ENCODE measurements at regions not wholly inside any gene's neighbourhood (a gene's known extent, or its start where the extent isn't known, plus 50 kb on each side); places are given as distances from the start of the nearest gene placed in this dataset.

DNA sequence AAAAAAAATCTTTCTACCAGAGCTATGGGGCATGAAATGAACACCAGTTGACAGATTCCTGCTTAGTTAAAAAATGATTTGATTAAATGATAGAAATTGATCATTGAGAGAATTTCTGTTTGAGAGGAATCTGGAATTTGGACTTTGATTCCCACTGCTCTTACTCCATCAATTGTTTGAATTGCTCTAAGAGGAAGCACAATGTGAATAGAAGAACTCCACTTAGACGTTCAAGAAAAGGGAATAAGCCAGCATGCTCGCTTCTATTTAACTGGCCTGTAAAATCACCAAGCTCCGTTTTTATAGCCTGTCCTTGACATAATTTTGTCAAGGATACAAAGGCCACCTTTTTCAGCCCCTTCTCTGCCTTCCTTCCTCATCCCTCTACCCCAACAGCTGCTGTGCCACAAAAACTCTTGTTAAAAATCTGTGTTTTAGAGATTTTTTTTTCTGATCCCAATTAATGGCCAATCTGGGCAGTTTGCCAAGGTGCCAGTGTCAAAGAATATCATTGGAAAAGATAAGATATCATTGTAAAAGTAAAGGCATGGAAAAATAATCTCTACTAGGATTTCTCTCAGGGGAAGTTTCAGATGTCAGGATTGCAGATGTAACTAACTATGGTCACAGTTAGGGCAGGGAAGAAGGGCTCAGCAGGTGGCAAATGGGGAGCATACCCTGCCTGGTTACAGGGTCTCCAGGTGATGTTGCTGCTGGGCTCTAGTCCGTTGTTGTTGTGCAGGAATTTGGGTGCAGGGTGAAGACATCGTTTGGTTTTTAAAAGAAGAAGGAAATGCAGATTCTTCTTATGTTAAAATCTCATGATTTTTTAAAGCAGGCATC, 301.8 kb upstream of the PDZRN3 start:
- intact Hi-C loops (cut with DNase I): no loop called here
- Histone ChIP-seq H3K36me3 (no peaks in the 10 kb centered on the region), H3K9me3 (peaks cover 0 to 3% (median 0%) of the 10 kb centered on the region in 4 donors), H3K4me3 (no peak overlapping the region), H3K27ac (replicated peaks in 1 of 4) (no peak overlapping the region), H3K4me1 (no peaks in the 10 kb centered on the region), H3K27me3 (no peaks in the 10 kb centered on the region)
- TF ChIP-seq EP300 (IDR thresholded peaks at IDR 0.05) (no peak), POLR2A (IDR thresholded peaks at IDR 0.05; ENCODE audit: low read depth) (no peak), POLR2AphosphoS5 (IDR thresholded peaks at IDR 0.05) (no peak), CTCF (IDR thresholded peaks at IDR 0.05) (no peak)
- no peak for DNase-seq (ENCODE audit: extremely low spot score)
- 41% methylated on average over 5 of the region's 5 CpGs for WGBS

- H3K36me3 ChIP-seq: no peaks in the 10 kb centered on the region
- H3K9me3 ChIP-seq: peaks cover 0 to 3% (median 0%) of the 10 kb centered on the region in 4 donors
- H3K27me3 ChIP-seq: no peaks in the 10 kb centered on the region
- 77% methylated on average over 3 of the region's 3 CpGs for WGBS
- TF ChIP-seq POLR2A (IDR thresholded peaks at IDR 0.05; ENCODE audit: low read depth) (no peak), POLR2AphosphoS5 (IDR thresholded peaks at IDR 0.05) (no peak), EP300 (IDR thresholded peaks at IDR 0.05) (no peak), CTCF (IDR thresholded peaks at IDR 0.05) (no peak)
- H3K4me1 ChIP-seq: no peaks in the 10 kb centered on the region
- no peak for DNase-seq (ENCODE audit: extremely low spot score)
- H3K27ac ChIP-seq (replicated peaks in 1 of 4): no peak overlapping the region
- intact Hi-C loops (cut with DNase I): no loop called here
- no peak overlapping the region for H3K4me3 ChIP-seq
Measured at GRCh38 chr3:73925011-73925410, 300.3 kb upstream of the PDZRN3 start.

DNA sequence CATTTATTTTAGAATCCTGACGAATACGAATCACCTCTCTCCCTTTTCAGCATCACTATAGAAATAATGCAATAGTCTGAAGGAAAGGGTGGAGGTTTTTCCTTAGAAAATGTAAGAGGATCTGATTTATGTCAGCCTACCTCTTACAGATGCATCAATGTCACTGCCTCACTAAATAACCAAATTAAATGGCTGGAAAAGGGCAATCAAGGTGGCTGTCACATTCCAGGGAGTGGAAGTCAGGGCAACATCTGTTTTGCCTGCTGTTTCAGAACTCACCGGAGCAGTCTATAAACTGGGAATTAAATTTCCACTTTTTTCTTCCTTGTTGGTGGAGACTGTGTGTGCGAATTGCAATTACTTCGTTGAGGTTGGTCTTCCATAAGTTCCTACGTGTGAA, 299.3 kb upstream of the PDZRN3 start:
- intact Hi-C loops (cut with DNase I): no loop called here
- TF ChIP-seq POLR2A (IDR thresholded peaks at IDR 0.05; ENCODE audit: low read depth) (no peak), POLR2AphosphoS5 (IDR thresholded peaks at IDR 0.05) (no peak), EP300 (IDR thresholded peaks at IDR 0.05) (no peak), CTCF (IDR thresholded peaks at IDR 0.05) (no peak)
- Histone ChIP-seq H3K4me1 (no peaks in the 10 kb centered on the region), H3K9me3 (peaks cover 0 to 3% (median 0%) of the 10 kb centered on the region in 4 donors), H3K27me3 (no peaks in the 10 kb centered on the region), H3K27ac (replicated peaks in 1 of 4) (no peak overlapping the region), H3K36me3 (no peaks in the 10 kb centered on the region), H3K4me3 (no peak overlapping the region)
- WGBS: 85% methylated on average over 6 of the region's 6 CpGs
- no peak for DNase-seq (ENCODE audit: extremely low spot score)

- Histone ChIP-seq H3K27me3 (no peaks in the 10 kb centered on the region), H3K36me3 (no peaks in the 10 kb centered on the region), H3K4me3 (no peak overlapping the region), H3K9me3 (peaks cover 0 to 3% (median 0%) of the 10 kb centered on the region in 4 donors), H3K4me1 (no peaks in the 10 kb centered on the region), H3K27ac (replicated peaks in 1 of 4) (no peak overlapping the region)
- no peak for DNase-seq (ENCODE audit: extremely low spot score)
- intact Hi-C loops (cut with DNase I): no loop called here
- TF ChIP-seq POLR2AphosphoS5 (IDR thresholded peaks at IDR 0.05) (no peak), CTCF (IDR thresholded peaks at IDR 0.05) (no peak), POLR2A (IDR thresholded peaks at IDR 0.05; ENCODE audit: low read depth) (no peak), EP300 (IDR thresholded peaks at IDR 0.05) (no peak)
- 80% methylated on average over 2 of the region's 2 CpGs for WGBS
Measured at GRCh38 chr3:73917643-73918042, 292.9 kb upstream of the PDZRN3 start.
